Ramos (cell line): ENCODE measurements at regions not wholly inside any gene's neighbourhood (a gene's known extent, or its start where the extent isn't known, plus 50 kb on each side); places are given as distances from the start of the nearest gene placed in this dataset.
"Not testable (repeated sequence)": the region's sequence is repeated elsewhere in the genome, so short reads cannot be mapped to it uniquely, and the experiment has no call there.

Source experiments
- in situ Hi-C: fragments of 300-500 bp; cut with MboI; formaldehyde crosslinking; loops from one replicate; pipeline ENCODE4 v1.14.3; 2022; ENCODE audit warnings: low sequenced_read_pairs; ENCODE audit not compliant: unreplicated experiment

- in situ Hi-C loops: no loop called here
Observed at GRCh38 chr5:67997148-67997547, 218.4 kb upstream of the PIK3R1 start.

DNA sequence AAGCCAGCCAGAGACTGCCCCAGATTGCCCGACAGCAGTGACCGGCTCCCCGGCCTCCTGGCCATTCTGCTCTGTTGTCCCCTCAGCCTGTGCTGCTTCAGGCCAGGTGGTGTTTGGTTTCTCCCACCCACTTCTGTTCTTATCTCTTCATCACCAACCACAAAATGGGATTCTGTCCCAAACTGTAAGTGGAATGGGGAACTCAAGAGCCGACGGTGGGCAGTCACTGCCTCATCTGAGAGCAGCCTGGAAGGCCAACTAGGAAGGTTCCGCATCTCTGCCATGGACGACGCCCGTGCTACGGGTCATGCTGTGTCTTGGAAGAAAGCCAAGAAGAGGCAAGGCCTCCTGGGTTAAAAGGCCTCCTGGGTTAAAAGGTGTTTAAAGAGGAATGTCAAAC, 219.0 kb upstream of the PIK3R1 start:
- in situ Hi-C loops: no loop called here

- in situ Hi-C loops: no loop called here
Observed at GRCh38 chr5:67992923-67993322, 222.6 kb upstream of the PIK3R1 start.

DNA sequence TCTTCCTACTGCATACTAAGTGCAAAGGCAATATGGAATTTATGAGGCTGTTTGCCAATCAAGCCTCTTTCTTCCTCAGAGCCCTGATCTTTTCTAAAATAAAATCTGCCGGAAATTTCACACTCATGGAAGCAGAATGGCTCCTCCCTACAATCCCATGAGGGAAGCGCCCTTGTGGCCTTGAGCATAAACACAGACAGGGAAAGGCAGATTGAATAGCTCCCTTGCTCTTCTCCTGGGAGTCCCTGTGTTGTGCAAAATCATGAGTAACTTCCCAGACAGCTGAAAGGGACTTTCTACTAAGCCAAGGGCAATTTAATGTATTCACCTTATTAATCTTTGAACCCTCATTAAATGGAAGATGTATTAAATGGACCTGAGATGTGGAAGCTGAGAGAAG, 226.1 kb upstream of the PIK3R1 start:
- in situ Hi-C loops: no loop called here

GRCh38 chr5:67986761-67987160, 228.8 kb upstream of the PIK3R1 start:
- in situ Hi-C loops: no loop called here

DNA sequence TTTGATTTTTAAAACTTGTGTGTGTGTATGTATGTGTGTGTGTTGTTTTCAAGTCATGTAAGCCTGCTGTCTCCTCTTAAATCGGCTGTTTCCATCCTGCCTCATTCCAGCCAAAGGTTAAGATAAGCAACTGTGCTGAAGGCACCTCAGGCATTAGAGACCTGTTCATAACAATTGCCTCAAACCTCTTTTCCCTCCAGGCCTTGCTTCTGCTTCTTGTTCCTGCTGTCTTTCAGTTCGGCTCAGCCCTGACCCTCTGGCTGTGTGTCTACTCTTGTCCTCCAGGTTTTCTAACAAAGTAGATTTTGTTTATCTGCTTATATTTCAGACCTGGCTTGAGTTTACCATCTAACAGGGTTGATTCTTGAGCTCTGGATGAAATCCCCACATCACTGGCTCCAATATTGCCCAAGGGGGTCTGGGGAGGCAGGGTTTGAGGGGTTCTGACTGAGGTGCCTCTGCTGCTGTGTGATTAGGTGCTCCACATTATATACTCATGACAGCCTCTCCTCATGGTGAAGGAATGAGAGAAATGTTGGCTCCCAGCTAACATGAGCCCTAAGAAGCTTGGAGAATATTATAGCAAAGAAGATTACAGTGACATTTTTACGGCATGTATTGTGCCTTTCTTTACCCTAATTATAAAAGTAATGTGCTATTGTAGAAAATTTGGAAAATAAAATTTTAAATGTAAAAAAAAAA, 229.7 kb upstream of the PIK3R1 start:
- in situ Hi-C loops: no loop called here

DNA sequence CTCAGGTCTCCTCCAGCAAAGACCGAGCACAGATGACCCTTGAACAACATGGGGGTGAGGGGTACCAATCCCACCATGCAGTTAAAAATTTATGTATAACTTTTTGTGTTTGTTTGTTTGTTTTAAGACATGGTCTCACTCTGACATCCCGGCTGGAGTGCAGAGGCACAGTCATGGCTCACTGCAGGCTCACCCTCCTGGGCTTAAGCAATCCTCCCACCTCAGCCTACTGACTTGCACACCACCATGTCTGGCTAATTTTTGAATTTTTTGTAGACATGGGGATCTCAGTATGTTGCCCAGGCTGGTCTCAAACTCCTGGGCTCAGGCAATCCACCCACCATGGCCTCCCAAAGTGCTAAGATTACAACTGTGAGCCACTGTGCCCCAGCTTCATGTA, 231.0 kb upstream of the PIK3R1 start:
- in situ Hi-C loops: no loop called here

DNA sequence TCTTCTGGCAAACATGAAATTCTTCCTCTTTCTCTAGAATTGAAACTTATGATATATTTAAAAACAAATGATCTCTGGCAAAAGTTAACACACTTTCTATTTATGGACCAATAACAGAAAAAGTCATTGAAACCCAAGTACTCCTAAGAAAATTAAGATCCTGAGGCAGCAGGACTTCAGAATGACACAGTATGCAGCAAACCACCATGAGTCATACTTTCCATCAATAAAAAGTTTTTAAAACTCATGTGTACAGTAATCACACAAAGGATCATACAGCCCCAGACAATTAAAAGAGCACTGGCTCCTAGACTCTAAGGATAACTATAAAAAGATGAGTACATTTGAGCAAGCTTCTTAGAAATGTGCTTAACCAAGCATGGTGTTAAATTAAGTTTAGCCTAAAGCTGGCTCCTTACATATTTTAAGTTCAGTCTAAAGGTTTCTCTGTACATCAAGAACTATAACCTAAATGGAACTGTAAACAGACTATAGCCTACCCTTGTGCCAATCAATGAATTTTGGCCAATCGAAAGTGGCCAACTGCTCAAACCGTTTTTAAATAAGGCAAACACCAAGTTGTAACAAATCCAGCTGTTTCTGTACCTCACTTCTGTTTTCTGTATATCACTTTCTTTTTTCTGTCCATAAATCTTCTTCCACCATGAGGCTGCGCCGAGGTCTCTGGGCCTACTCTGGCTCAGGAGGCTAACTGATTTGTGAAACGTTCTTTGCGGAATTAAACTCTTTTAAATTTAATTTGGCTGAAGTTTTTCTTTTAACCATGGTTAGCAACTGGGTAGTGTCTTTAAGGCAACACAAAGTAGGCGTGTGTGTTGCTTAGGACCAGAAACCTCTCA, 232.1 kb upstream of the PIK3R1 start:
- in situ Hi-C loops: no loop called here

DNA sequence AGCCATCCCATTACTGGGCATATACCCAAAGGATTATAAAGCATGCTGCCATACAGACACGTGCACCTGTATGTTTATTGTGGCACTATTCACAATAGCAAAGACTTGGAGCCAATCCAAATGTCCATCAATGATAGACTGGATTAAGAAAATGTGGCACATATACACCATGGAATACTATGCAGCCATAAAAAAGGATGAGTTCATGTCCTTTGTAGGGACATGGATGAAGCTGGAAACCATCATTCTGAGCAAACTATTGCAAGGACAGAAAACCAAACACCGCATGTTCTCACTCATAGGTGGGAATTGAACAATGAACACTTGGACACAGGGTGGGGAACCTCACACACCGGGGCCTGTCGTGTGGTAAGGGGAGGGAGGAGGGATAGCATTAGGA, 233.4 kb upstream of the PIK3R1 start:
- in situ Hi-C loops: not testable (repeated sequence)

DNA sequence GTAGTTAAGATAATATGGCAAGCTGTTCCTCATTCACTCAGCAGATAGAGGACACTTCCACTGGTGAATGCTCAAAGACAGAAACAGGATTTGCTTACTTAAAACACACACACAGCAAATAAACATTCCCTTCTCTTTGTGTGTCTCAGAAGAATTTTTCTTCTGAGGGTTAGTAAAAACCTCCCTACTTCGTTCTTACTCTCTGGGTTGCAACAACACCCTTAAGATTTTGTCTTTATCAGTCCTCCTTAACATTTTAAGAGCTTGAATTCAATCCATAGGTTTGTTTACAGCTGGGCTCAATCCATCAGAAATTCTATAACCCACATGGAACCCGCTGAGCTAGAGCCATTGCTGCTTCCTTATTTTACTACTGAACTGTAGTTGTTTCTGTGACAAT, 237.4 kb upstream of the PIK3R1 start:
- in situ Hi-C loops: no loop called here

GRCh38 chr5:67976891-67977601, 238.5 kb upstream of the PIK3R1 start:
- in situ Hi-C loops: no loop called here

- in situ Hi-C loops: no loop called here
Observed at GRCh38 chr5:67976181-67976580, 239.4 kb upstream of the PIK3R1 start.

DNA sequence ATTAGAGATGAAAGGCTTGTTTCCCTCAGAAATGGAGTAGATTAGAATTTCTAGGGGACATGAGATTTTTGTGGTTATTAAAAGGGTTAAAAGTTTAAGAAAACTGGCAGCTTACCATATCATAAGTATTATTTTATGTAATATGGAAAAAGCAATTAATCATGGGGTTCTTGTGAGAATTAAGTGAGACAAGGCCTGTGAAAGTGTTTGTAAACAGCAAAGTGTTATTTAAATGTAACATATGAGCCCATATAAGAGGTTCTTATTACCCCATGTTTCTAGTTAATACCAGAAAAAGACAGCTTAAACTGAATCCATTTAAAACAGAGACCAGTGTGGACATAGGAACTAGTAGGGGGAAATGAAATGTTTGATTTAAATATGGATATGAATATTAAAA, 241.1 kb upstream of the PIK3R1 start:
- in situ Hi-C loops: no loop called here

GRCh38 chr5:67974054-67974453, 241.5 kb upstream of the PIK3R1 start:
- in situ Hi-C loops: no loop called here

DNA sequence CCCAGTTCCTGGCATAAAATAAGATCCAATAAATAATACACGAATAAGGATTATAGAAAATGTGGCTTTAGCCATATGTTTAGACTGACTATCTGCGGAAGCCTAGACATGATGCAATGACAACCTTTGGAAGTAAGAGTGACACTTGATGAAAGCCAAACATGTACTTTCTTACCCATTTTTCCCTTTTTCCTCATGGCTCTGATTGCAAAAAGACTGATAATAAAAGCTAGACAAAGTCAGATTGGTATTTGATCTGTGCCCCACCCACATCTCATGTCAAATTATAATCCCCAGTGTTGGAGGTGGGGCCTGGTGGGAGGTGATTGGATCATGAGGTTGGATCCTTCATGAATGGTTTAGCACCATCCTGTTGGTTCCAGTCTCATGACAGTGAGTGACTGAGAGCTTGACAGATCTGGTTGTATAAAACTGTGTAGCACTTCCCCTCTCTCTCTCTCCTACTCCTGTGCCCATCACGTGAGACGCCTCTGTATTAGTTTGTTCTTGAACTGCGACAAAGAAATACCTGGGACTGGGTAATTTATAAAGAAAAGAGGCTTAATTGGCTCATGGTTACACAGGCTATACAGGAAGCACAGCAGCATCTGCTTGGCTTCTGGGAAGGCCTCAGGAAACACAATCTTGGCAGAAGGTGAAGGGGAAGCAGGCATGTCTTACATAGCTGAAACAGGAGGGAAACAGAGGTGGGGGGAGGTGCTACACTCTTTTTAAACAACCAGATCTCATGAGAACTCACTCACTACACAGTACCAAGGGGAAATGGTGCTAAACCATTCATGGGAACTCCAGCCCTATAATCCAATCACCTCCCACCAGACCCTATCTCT, 243.4 kb upstream of the PIK3R1 start:
- in situ Hi-C loops: no loop called here

DNA sequence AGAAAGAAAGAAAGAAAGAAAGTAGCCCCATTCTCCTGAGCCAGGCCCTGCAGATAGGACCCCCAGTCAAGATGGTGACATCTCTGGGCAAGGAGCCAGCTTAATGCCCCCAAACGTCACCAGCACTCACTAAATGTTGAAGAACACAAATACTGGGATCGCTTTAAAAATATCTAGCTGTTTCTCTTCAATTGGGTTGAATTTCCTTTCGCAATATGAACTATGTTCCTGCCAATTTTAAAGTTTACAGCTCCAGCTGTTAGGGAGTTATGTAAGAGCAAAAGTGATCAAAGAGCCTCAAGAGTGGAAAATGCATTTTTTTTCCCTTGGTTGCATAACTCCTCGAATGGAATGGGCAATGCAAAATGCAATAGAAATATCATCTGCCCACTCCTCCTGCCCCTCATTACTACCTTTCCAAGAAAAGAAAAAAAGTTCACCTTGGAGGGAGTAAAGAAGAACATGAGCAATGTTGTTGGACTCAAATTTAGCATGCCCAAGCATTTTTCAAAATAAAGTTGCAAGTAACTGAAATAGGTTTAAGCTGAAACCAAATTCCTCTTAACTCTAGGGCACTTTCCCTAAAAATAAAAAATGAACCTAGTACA, 244.2 kb upstream of the PIK3R1 start:
- in situ Hi-C loops: no loop called here

- in situ Hi-C loops: no loop called here
Observed at GRCh38 chr5:67969631-67970030, 245.9 kb upstream of the PIK3R1 start.

DNA sequence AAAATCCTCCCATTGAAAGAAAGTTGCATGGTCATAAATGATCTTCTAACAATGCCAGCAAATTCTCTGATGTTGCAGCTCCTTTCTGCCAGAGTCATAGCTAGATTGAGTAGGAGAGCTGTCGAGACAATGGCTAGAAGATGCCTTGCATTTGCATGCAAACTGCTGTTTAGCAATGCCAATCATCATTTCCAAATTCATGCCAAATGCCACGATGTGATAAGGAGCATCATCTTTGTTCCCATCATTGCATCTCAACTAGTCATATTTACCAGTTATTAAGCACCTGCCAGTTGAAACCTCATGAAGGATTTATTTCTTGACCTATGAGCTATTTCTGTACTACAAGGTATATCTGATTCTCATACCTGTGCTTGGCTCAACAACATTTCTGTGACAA, 246.4 kb upstream of the PIK3R1 start:
- in situ Hi-C loops: no loop called here

GRCh38 chr5:67966712-67967111, 248.8 kb upstream of the PIK3R1 start:
- in situ Hi-C loops: no loop called here

GRCh38 chr5:67964619-67965018, 250.9 kb upstream of the PIK3R1 start:
- in situ Hi-C loops: no loop called here
